H1 (cell line): ENCODE measurements at regions not wholly inside any gene's neighbourhood (a gene's known extent, or its start where the extent isn't known, plus 50 kb on each side); places are given as distances from the start of the nearest gene placed in this dataset.

Experiments used
- GTF2F1 ChIP-seq: IDR thresholded peaks from 2 replicates; pipeline ENCODE4 v1.6.1; 2012; ENCODE audit warnings: low read depth, low read length, improper control_type of control experiment, borderline replicate concordance
- MAFK ChIP-seq: IDR thresholded peaks from 2 replicates; pipeline ENCODE4 v1.6.1; 2012; ENCODE audit warnings: low read depth, mild to moderate bottlenecking, improper control_type of control experiment, low read length
- POLR2A ChIP-seq, 2 experiments: IDR thresholded peaks; 1 replicate in 1 of 2; 2 replicates in 1 of 2; pipeline ENCODE4 v1.6.1; 2011; ENCODE audit warnings: low read depth in 2 of 2, low read length in 2 of 2, mild to moderate bottlenecking in 2 of 2; ENCODE audit errors: control extremely low read depth in 1 of 2
- POLR2AphosphoS5 ChIP-seq: IDR thresholded peaks from 2 replicates; pipeline ENCODE4 v1.6.1; 2011; ENCODE audit warnings: low read depth, low read length
- SAP30 ChIP-seq: fragments of 300-600 bp; sonication (generic); IDR thresholded peaks from 2 replicates; pipeline ENCODE4 v1.7.1; 2012; ENCODE audit warnings: low read length, moderate library complexity, mild to moderate bottlenecking, inconsistent platforms; ENCODE audit not compliant: insufficient read depth, insufficient replicate concordance
- TAF1 ChIP-seq: IDR thresholded peaks from 2 replicates; pipeline ENCODE4 v1.6.1; 2011; ENCODE audit warnings: mild to moderate bottlenecking, low read depth, low read length
- YY1 ChIP-seq: IDR thresholded peaks from 2 replicates; pipeline ENCODE4 v1.6.1; 2011; ENCODE audit warnings: low read depth, mild to moderate bottlenecking, low read length
- TF ChIP-seq, protein P1 (sequence below), 3 experiments: IDR thresholded peaks; 1 replicate in 2 of 3; 2 replicates in 1 of 3; pipeline versions ENCODE4 v1.5.1 to v1.6.1; 2011; ENCODE audit warnings: low read length in 3 of 3, mild to moderate bottlenecking in 3 of 3, inconsistent platforms in 2 of 3, low read depth in 1 of 3, moderate library complexity in 1 of 3; ENCODE audit not compliant: insufficient read depth in 1 of 3; ENCODE audit errors: control extremely low read depth in 1 of 3

DNA sequence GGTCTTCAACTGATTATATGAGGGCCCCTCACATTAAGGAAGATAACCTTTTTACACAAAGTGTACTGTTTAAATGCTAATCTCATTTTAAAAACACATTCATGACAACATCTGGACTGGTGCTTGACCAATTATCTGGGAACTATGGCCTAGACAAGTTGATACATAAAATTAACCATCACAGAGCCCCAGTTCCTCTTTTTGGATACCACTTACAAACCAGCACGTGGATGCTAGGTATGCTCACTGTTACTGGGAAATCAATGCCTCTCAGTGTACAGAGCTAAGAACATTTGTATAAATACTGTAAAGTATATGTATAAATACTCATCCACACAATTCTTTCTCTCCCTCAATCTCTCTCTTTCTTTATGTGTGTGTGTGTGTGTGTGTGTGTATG, 1217.8 kb upstream of the LRRTM3 start:
- TF ChIP-seq TAF1 (no peak), POLR2AphosphoS5 (no peak), GTF2F1 (no peak), POLR2A (IDR thresholded peaks at IDR 0.05; ENCODE audit: control extremely low read depth in 1 of 2, low read depth in 2 of 2, low read length in 2 of 2) (no peak), YY1 (no peak), SAP30 (no peak), MAFK (no peak)
- TF ChIP-seq, protein P1, sequence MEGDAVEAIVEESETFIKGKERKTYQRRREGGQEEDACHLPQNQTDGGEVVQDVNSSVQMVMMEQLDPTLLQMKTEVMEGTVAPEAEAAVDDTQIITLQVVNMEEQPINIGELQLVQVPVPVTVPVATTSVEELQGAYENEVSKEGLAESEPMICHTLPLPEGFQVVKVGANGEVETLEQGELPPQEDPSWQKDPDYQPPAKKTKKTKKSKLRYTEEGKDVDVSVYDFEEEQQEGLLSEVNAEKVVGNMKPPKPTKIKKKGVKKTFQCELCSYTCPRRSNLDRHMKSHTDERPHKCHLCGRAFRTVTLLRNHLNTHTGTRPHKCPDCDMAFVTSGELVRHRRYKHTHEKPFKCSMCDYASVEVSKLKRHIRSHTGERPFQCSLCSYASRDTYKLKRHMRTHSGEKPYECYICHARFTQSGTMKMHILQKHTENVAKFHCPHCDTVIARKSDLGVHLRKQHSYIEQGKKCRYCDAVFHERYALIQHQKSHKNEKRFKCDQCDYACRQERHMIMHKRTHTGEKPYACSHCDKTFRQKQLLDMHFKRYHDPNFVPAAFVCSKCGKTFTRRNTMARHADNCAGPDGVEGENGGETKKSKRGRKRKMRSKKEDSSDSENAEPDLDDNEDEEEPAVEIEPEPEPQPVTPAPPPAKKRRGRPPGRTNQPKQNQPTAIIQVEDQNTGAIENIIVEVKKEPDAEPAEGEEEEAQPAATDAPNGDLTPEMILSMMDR (IDR thresholded peaks at IDR 0.05; ENCODE audit: control extremely low read depth in 1 of 3, insufficient read depth in 1 of 3, low read depth in 1 of 3, low read length in 3 of 3), result no peak
